K562 (cell line): ENCODE measurements at regions not wholly inside any gene's neighbourhood (a gene's known extent, or its start where the extent isn't known, plus 50 kb on each side); places are given as distances from the start of the nearest gene placed in this dataset.

Experiments
- ELF1 ChIP-seq: fragments of 200-800 bp; sonication (Bioruptor generic); IDR thresholded peaks from 2 replicates; pipeline ENCODE4 v1.6.1; 2016; ENCODE audit warnings: missing genetic modification characterization, missing compliant biosample characterization
- EP400 ChIP-seq: fragments of 450-650 bp; IDR thresholded peaks from 2 replicates; pipeline ENCODE4 v1.6.1; 2017; ENCODE audit warnings: antibody characterized with exemption, mild to moderate bottlenecking, moderate library complexity
- HMGN3 ChIP-seq: IDR thresholded peaks from 2 replicates; pipeline ENCODE4 v1.6.1; 2011; ENCODE audit warnings: borderline replicate concordance, low read depth, mild to moderate bottlenecking, mixed read lengths, low read length; ENCODE audit not compliant: insufficient read length; ENCODE audit errors: extremely low read depth
- HNRNPK ChIP-seq: fragments of 200-400 bp; formaldehyde crosslinking; IDR thresholded peaks from one replicate; pipeline ENCODE4 v1.6.1; 2018; ENCODE audit warnings: mild to moderate bottlenecking, low read depth, low read length; ENCODE audit not compliant: poor library complexity, severe bottlenecking
- HNRNPUL1 ChIP-seq: fragments of 200-400 bp; formaldehyde crosslinking; IDR thresholded peaks from 2 replicates; pipeline ENCODE4 v1.6.1; 2017; ENCODE audit warnings: low read length
- POLR2H ChIP-seq: IDR thresholded peaks from 2 replicates; pipeline ENCODE4 v1.6.1; 2016; ENCODE audit warnings: missing genetic modification characterization, low read depth, mild to moderate bottlenecking, control low read depth, missing compliant biosample characterization, moderate library complexity
- SRSF1 ChIP-seq: fragments of 200-400 bp; formaldehyde crosslinking; IDR thresholded peaks from 2 replicates; pipeline ENCODE4 v1.6.1; 2017; ENCODE audit warnings: mild to moderate bottlenecking, low read depth, low read length, moderate library complexity
- ZKSCAN8 ChIP-seq: fragments of 200-800 bp; sonication (Bioruptor generic); IDR thresholded peaks from 2 replicates; pipeline ENCODE4 v1.6.1; 2016; ENCODE audit warnings: missing genetic modification characterization, missing compliant biosample characterization
- TF ChIP-seq, protein P1 (sequence below), 2 experiments: fragments of 450-650 bp in 1 of 2; sonication (generic) in 1 of 2; formaldehyde crosslinking in 1 of 2; IDR thresholded peaks; 2 replicates each; pipeline versions ENCODE4 v1.7.1 to v1.9.0; 2016 to 2022; ENCODE audit warnings: inconsistent platforms in 1 of 2, mild to moderate bottlenecking in 1 of 2, missing genetic modification reagents in 1 of 2
- TF ChIP-seq, protein P2 (sequence below): fragments of 450-650 bp; IDR thresholded peaks from 2 replicates; pipeline ENCODE4 v1.6.1; 2016; ENCODE audit warnings: antibody characterized with exemption
- TF ChIP-seq, protein P3 (sequence below): fragments of 450-650 bp; IDR thresholded peaks from 2 replicates; pipeline ENCODE4 v1.6.1; 2016; ENCODE audit warnings: mild to moderate bottlenecking

DNA sequence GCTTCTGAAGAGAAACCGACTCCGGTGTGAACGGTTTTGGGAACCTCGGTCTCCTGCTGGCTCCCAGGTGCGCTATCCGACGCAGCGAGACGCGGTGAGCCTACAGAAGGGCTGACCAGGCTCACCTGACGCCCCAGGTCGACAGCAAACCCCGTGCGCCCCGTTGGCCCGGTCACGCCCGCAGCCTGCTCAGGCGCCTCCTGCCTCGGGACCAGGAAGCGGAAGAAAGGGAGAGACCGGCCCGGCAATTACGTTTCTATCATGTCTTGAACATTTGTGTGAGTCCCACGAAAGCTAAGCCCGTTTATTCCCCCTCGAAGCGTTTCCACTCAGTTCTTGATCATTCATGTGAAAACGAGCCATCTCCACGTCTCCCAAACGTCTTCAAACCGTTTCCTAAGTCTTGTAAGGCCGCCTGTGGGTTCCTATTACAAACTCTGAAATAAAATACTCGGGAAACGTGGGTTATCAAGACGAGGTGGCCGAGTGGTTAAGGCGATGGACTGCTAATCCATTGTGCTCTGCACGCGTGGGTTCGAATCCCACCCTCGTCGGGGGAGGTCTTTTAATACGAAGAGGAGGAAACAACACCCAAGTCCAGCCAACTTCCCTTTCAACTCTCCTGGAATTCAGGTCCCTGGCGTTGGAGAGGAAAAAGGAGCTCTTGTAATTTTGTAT is 150.5 kb upstream of the PRSS16 start (continued):
- TF ChIP-seq, protein P1, sequence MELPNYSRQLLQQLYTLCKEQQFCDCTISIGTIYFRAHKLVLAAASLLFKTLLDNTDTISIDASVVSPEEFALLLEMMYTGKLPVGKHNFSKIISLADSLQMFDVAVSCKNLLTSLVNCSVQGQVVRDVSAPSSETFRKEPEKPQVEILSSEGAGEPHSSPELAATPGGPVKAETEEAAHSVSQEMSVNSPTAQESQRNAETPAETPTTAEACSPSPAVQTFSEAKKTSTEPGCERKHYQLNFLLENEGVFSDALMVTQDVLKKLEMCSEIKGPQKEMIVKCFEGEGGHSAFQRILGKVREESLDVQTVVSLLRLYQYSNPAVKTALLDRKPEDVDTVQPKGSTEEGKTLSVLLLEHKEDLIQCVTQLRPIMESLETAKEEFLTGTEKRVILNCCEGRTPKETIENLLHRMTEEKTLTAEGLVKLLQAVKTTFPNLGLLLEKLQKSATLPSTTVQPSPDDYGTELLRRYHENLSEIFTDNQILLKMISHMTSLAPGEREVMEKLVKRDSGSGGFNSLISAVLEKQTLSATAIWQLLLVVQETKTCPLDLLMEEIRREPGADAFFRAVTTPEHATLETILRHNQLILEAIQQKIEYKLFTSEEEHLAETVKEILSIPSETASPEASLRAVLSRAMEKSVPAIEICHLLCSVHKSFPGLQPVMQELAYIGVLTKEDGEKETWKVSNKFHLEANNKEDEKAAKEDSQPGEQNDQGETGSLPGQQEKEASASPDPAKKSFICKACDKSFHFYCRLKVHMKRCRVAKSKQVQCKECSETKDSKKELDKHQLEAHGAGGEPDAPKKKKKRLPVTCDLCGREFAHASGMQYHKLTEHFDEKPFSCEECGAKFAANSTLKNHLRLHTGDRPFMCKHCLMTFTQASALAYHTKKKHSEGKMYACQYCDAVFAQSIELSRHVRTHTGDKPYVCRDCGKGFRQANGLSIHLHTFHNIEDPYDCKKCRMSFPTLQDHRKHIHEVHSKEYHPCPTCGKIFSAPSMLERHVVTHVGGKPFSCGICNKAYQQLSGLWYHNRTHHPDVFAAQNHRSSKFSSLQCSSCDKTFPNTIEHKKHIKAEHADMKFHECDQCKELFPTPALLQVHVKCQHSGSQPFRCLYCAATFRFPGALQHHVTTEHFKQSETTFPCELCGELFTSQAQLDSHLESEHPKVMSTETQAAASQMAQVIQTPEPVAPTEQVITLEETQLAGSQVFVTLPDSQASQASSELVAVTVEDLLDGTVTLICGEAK (IDR thresholded peaks at IDR 0.05), result peak; percentile 33; the same call in 1 of the 2 replicates
- TF ChIP-seq, protein P1 (CRISPR knock-in tag; IDR thresholded peaks at IDR 0.05), result no peak
- TF ChIP-seq, protein P2, sequence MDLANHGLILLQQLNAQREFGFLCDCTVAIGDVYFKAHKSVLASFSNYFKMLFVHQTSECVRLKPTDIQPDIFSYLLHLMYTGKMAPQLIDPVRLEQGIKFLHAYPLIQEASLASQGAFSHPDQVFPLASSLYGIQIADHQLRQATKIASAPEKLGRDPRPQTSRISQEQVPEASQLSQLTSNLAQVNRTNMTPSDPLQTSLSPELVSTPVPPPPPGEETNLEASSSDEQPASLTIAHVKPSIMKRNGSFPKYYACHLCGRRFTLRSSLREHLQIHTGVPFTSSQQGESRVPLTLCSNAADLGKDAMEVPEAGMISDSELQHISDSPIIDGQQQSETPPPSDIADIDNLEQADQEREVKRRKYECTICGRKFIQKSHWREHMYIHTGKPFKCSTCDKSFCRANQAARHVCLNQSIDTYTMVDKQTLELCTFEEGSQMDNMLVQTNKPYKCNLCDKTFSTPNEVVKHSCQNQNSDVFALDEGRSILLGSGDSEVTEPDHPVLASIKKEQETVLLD, result no peak
- TF ChIP-seq SRSF1 (no peak), HMGN3 (peak; percentile 41), EP400 (0 out of 2 replicates have a peak, but pooled peaks have one; percentile 12), HNRNPK (no peak), ELF1 (peak; percentile 66; the same call in 1 of the 2 replicates), POLR2H (tag) (peak; percentile 96), ZKSCAN8 (CRISPR knock-in tag) (0 out of 2 replicates have a peak, but pooled peaks have one; percentile 27), HNRNPUL1 (no peak)
- TF ChIP-seq, protein P3, sequence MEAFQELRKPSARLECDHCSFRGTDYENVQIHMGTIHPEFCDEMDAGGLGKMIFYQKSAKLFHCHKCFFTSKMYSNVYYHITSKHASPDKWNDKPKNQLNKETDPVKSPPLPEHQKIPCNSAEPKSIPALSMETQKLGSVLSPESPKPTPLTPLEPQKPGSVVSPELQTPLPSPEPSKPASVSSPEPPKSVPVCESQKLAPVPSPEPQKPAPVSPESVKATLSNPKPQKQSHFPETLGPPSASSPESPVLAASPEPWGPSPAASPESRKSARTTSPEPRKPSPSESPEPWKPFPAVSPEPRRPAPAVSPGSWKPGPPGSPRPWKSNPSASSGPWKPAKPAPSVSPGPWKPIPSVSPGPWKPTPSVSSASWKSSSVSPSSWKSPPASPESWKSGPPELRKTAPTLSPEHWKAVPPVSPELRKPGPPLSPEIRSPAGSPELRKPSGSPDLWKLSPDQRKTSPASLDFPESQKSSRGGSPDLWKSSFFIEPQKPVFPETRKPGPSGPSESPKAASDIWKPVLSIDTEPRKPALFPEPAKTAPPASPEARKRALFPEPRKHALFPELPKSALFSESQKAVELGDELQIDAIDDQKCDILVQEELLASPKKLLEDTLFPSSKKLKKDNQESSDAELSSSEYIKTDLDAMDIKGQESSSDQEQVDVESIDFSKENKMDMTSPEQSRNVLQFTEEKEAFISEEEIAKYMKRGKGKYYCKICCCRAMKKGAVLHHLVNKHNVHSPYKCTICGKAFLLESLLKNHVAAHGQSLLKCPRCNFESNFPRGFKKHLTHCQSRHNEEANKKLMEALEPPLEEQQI, result peak; percentile 42; the same call in 1 of the 2 replicates
